SK-N-SH treated with all-trans-retinoic acid at 6 μM for 48 hours (cell line): ENCODE measurements at regions not wholly inside any gene's neighbourhood (a gene's known extent, or its start where the extent isn't known, plus 50 kb on each side); places are given as distances from the start of the nearest gene placed in this dataset.

Experiments
- ATAC-seq: fragments of 200-7000 bp; cut with Tn5 transposase; 3 replicates; pipeline ENCODE4 v1.9.1; 2020; ENCODE audit warnings: mild to moderate bottlenecking, moderate library complexity
- ARNTL ChIP-seq: fragments of 450-650 bp; formaldehyde crosslinking; IDR thresholded peaks from 2 replicates; pipeline ENCODE4 v1.5.0; 2020; ENCODE audit warnings: low read depth, mild to moderate bottlenecking, moderate library complexity, borderline replicate concordance
- BACH2 ChIP-seq: fragments of 250-450 bp; sonication (Bioruptor Pico); IDR thresholded peaks from 2 replicates; pipeline ENCODE4 v1.9.0; 2021; ENCODE audit warnings: mild to moderate bottlenecking, borderline replicate concordance
- CREB5 ChIP-seq: fragments of 250-450 bp; sonication (Bioruptor Pico); IDR thresholded peaks from 2 replicates; pipeline ENCODE4 v1.5.1; 2020; ENCODE audit warnings: low read depth, mild to moderate bottlenecking, moderate library complexity
- CSDC2 ChIP-seq: fragments of 250-450 bp; sonication (Bioruptor Pico); IDR thresholded peaks from 2 replicates; pipeline ENCODE4 v1.5.0; 2020; ENCODE audit warnings: mild to moderate bottlenecking, moderate library complexity
- CSRNP3 ChIP-seq: fragments of 250-450 bp; sonication (Bioruptor Pico); IDR thresholded peaks from 2 replicates; pipeline ENCODE4 v1.5.1; 2021; ENCODE audit warnings: mild to moderate bottlenecking, moderate library complexity
- ESRRG ChIP-seq: fragments of 250-450 bp; sonication (Bioruptor Pico); IDR thresholded peaks from 2 replicates; pipeline ENCODE4 v1.6.1; 2021; ENCODE audit warnings: mild to moderate bottlenecking
- GLIS3 ChIP-seq: fragments of 250-450 bp; sonication (Bioruptor Pico); IDR thresholded peaks from 2 replicates; pipeline ENCODE4 v1.5.0; 2020; ENCODE audit warnings: mild to moderate bottlenecking, moderate library complexity
- ISL1 ChIP-seq: fragments of 250-450 bp; sonication (Bioruptor Pico); IDR thresholded peaks from 2 replicates; pipeline ENCODE4 v2.1.2; 2022; ENCODE audit warnings: mild to moderate bottlenecking, moderate library complexity
- OSR1 ChIP-seq: fragments of 250-450 bp; sonication (Bioruptor Pico); IDR thresholded peaks from 2 replicates; pipeline ENCODE4 v1.8.0; 2022; ENCODE audit warnings: moderate library complexity, mild to moderate bottlenecking, inconsistent platforms
- PPARA ChIP-seq: fragments of 250-450 bp; sonication (Bioruptor Pico); IDR thresholded peaks from 2 replicates; pipeline ENCODE4 v1.5.0; 2020; ENCODE audit warnings: mild to moderate bottlenecking, borderline replicate concordance
- RARB ChIP-seq: fragments of 250-450 bp; sonication (Bioruptor Pico); IDR thresholded peaks from 2 replicates; pipeline ENCODE4 v1.8.0; 2021; ENCODE audit warnings: mild to moderate bottlenecking, moderate library complexity
- SNAI2 ChIP-seq: fragments of 250-450 bp; sonication (Bioruptor Pico); IDR thresholded peaks from 2 replicates; pipeline ENCODE4 v1.5.0; 2020; ENCODE audit warnings: mild to moderate bottlenecking, moderate library complexity
- TCF4 ChIP-seq: fragments of 250-450 bp; sonication (Bioruptor Pico); IDR thresholded peaks from 2 replicates; pipeline ENCODE4 v1.8.0; 2021; ENCODE audit warnings: mild to moderate bottlenecking, moderate library complexity, borderline replicate concordance
- TOX ChIP-seq: fragments of 250-450 bp; sonication (Bioruptor Pico); IDR thresholded peaks from 2 replicates; pipeline ENCODE4 v1.8.0; 2021; ENCODE audit warnings: mild to moderate bottlenecking, moderate library complexity, borderline replicate concordance
- TSHZ2 ChIP-seq: fragments of 250-450 bp; sonication (Bioruptor Pico); IDR thresholded peaks from 2 replicates; pipeline ENCODE4 v1.5.0; 2020; ENCODE audit warnings: mild to moderate bottlenecking, moderate library complexity
- ZC3H10 ChIP-seq: fragments of 250-450 bp; sonication (Bioruptor Pico); IDR thresholded peaks from 2 replicates; pipeline ENCODE4 v1.5.1; 2021; ENCODE audit warnings: mild to moderate bottlenecking, moderate library complexity
- ZFP3 ChIP-seq: fragments of 250-450 bp; sonication (Bioruptor Pico); IDR thresholded peaks from 2 replicates; pipeline ENCODE4 v1.5.0; 2020; ENCODE audit warnings: mild to moderate bottlenecking, moderate library complexity
- ZFP30 ChIP-seq: fragments of 450-650 bp; formaldehyde crosslinking; IDR thresholded peaks from 2 replicates; pipeline ENCODE4 v1.5.0; 2022; ENCODE audit warnings: mild to moderate bottlenecking, moderate library complexity
- ZNF565 ChIP-seq: fragments of 450-650 bp; formaldehyde crosslinking; conservative IDR thresholded peaks from 2 replicates; pipeline ENCODE4 v1.5.0; 2020; ENCODE audit warnings: low read depth, mild to moderate bottlenecking, moderate library complexity
- ZNF8 ChIP-seq: fragments of 450-650 bp; formaldehyde crosslinking; IDR thresholded peaks from 2 replicates; pipeline ENCODE4 v1.5.0; 2020; ENCODE audit warnings: mild to moderate bottlenecking, moderate library complexity
- TF ChIP-seq, protein P1 (sequence below): fragments of 250-450 bp; sonication (Bioruptor Pico); IDR thresholded peaks from 2 replicates; pipeline ENCODE4 v1.8.0; 2020; ENCODE audit warnings: mild to moderate bottlenecking, moderate library complexity, borderline replicate concordance
- TF ChIP-seq, protein P2 (sequence below): fragments of 250-450 bp; sonication (Bioruptor Pico); IDR thresholded peaks from 2 replicates; pipeline ENCODE4 v1.8.0; 2021; ENCODE audit warnings: low read depth, mild to moderate bottlenecking, moderate library complexity, borderline replicate concordance

DNA sequence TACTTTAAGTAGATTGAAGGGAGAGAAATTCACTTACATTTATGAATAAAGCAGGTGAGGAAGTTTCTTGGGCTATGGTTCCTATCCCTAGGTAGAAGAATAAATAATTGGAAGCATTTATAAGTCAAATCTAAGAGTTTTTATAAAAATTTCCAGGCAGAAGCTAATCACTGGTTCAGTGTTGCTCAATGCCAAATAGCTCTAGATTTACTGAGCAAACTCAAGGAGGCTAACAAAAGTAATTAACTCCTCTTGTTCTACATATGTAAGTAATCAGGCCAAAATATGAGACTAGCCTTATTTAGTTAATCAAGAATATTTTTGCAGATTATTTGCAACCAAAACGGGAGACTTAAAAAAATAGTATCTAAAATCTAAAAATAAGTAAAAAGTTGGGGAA, 472.3 kb downstream of the PLK2 start:
- no peak for ATAC-seq
- TF ChIP-seq ZFP30 (CRISPR knock-in tag) (no peak), ESRRG (no peak), GLIS3 (CRISPR knock-in tag) (no peak), RARB (no peak), OSR1 (CRISPR knock-in tag) (no peak), ZFP3 (CRISPR knock-in tag) (no peak), ZNF8 (CRISPR knock-in tag) (no peak), CSDC2 (CRISPR knock-in tag) (no peak), BACH2 (no peak), TCF4 (CRISPR knock-in tag) (no peak), TOX (CRISPR knock-in tag) (no peak), TSHZ2 (CRISPR knock-in tag) (no peak), ZNF565 (CRISPR knock-in tag) (no peak)
- TF ChIP-seq, protein P1, sequence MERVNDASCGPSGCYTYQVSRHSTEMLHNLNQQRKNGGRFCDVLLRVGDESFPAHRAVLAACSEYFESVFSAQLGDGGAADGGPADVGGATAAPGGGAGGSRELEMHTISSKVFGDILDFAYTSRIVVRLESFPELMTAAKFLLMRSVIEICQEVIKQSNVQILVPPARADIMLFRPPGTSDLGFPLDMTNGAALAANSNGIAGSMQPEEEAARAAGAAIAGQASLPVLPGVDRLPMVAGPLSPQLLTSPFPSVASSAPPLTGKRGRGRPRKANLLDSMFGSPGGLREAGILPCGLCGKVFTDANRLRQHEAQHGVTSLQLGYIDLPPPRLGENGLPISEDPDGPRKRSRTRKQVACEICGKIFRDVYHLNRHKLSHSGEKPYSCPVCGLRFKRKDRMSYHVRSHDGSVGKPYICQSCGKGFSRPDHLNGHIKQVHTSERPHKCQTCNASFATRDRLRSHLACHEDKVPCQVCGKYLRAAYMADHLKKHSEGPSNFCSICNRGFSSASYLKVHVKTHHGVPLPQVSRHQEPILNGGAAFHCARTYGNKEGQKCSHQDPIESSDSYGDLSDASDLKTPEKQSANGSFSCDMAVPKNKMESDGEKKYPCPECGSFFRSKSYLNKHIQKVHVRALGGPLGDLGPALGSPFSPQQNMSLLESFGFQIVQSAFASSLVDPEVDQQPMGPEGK (CRISPR knock-in tag), result no peak
- TF ChIP-seq, protein P2, sequence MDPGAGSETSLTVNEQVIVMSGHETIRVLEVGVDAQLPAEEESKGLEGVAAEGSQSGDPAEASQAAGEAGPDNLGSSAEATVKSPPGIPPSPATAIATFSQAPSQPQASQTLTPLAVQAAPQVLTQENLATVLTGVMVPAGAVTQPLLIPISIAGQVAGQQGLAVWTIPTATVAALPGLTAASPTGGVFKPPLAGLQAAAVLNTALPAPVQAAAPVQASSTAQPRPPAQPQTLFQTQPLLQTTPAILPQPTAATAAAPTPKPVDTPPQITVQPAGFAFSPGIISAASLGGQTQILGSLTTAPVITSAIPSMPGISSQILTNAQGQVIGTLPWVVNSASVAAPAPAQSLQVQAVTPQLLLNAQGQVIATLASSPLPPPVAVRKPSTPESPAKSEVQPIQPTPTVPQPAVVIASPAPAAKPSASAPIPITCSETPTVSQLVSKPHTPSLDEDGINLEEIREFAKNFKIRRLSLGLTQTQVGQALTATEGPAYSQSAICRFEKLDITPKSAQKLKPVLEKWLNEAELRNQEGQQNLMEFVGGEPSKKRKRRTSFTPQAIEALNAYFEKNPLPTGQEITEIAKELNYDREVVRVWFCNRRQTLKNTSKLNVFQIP (CRISPR knock-in tag), result no peak

GRCh38 chr5:57986761-57987341, 473.0 kb downstream of the PLK2 start:
- TF ChIP-seq ZFP3 (CRISPR knock-in tag) (no peak), CREB5 (CRISPR knock-in tag) (no peak), TCF4 (CRISPR knock-in tag) (no peak), OSR1 (CRISPR knock-in tag) (no peak), ARNTL (CRISPR knock-in tag) (no peak), ZFP30 (CRISPR knock-in tag) (no peak), ZC3H10 (CRISPR knock-in tag) (no peak), ESRRG (no peak), CSRNP3 (CRISPR knock-in tag) (no peak), PPARA (CRISPR knock-in tag) (no peak), CSDC2 (CRISPR knock-in tag) (no peak), ISL1 (CRISPR knock-in tag) (no peak), ZNF8 (CRISPR knock-in tag) (no peak), SNAI2 (CRISPR knock-in tag) (no peak), TSHZ2 (CRISPR knock-in tag) (no peak), TOX (CRISPR knock-in tag) (no peak), BACH2 (no peak)
- TF ChIP-seq, protein P2 (CRISPR knock-in tag), result no peak
- TF ChIP-seq, protein P1 (CRISPR knock-in tag), result no peak
- peak; percentile 74 for ATAC-seq
